GM12878 (cell line): ENCODE measurements at regions not wholly inside any gene's neighbourhood (a gene's known extent, or its start where the extent isn't known, plus 50 kb on each side); places are given as distances from the start of the nearest gene placed in this dataset.

Experiments used
- ATF3 ChIP-seq: IDR thresholded peaks from 2 replicates; pipeline ENCODE4 v1.6.1; 2011; ENCODE audit warnings: low read depth, mild to moderate bottlenecking, low read length, moderate library complexity, borderline replicate concordance; ENCODE audit errors: extremely low read depth
- BACH1 ChIP-seq: fragments of 450-650 bp; IDR thresholded peaks from 2 replicates; pipeline ENCODE4 v1.6.1; 2017; ENCODE audit warnings: mild to moderate bottlenecking, borderline replicate concordance
- EED ChIP-seq: sonication (generic); IDR thresholded peaks from 2 replicates; pipeline ENCODE4 v1.6.1; 2016; ENCODE audit warnings: antibody characterized with exemption, low read depth
- NBN ChIP-seq: fragments of 450-650 bp; IDR thresholded peaks from 2 replicates; pipeline ENCODE4 v1.6.1; 2016
- NFXL1 ChIP-seq: fragments of 450-650 bp; IDR thresholded peaks from 2 replicates; pipeline ENCODE4 v1.6.1; 2017; ENCODE audit warnings: antibody characterized with exemption, mild to moderate bottlenecking, borderline replicate concordance
- NRF1 ChIP-seq: conservative IDR thresholded peaks from 2 replicates; pipeline ENCODE4 v1.6.1; 2011; ENCODE audit warnings: mild to moderate bottlenecking, low read depth, low read length, improper control_type of control experiment
- POLR2A ChIP-seq: IDR thresholded peaks from 2 replicates; pipeline ENCODE4 v1.6.1; 2011; ENCODE audit warnings: low read depth, mild to moderate bottlenecking, low read length
- SMAD1 ChIP-seq: fragments of 450-650 bp; IDR thresholded peaks from 2 replicates; pipeline ENCODE4 v1.6.1; 2018; ENCODE audit warnings: mild to moderate bottlenecking, low read depth; ENCODE audit not compliant: partially characterized antibody
- TBL1XR1 ChIP-seq: IDR thresholded peaks from 2 replicates; pipeline ENCODE4 v1.6.1; 2012; ENCODE audit warnings: low read depth, low read length, improper control_type of control experiment
- ZBTB40 ChIP-seq: fragments of 450-650 bp; IDR thresholded peaks from 2 replicates; pipeline ENCODE4 v1.6.1; 2016; ENCODE audit warnings: mild to moderate bottlenecking, moderate library complexity, borderline replicate concordance
- TF ChIP-seq, protein P1 (sequence below), 3 experiments: IDR thresholded peaks in 2 of 3; conservative IDR thresholded peaks in 1 of 3; 2 replicates each; pipeline ENCODE4 v1.5.1; 2011; ENCODE audit warnings: low read depth in 3 of 3, low read length in 3 of 3, mild to moderate bottlenecking in 3 of 3, control low read depth in 2 of 3, moderate library complexity in 2 of 3, inconsistent platforms in 1 of 3, mixed read lengths in 1 of 3; ENCODE audit not compliant: control insufficient read depth in 2 of 3, insufficient read depth in 1 of 3; ENCODE audit errors: extremely low read depth in 1 of 3

- TF ChIP-seq ZBTB40, result no peak
- no peak for TF ChIP-seq ATF3
- no peak for TF ChIP-seq SMAD1
- no peak for TF ChIP-seq POLR2A
- TF ChIP-seq, protein P1, sequence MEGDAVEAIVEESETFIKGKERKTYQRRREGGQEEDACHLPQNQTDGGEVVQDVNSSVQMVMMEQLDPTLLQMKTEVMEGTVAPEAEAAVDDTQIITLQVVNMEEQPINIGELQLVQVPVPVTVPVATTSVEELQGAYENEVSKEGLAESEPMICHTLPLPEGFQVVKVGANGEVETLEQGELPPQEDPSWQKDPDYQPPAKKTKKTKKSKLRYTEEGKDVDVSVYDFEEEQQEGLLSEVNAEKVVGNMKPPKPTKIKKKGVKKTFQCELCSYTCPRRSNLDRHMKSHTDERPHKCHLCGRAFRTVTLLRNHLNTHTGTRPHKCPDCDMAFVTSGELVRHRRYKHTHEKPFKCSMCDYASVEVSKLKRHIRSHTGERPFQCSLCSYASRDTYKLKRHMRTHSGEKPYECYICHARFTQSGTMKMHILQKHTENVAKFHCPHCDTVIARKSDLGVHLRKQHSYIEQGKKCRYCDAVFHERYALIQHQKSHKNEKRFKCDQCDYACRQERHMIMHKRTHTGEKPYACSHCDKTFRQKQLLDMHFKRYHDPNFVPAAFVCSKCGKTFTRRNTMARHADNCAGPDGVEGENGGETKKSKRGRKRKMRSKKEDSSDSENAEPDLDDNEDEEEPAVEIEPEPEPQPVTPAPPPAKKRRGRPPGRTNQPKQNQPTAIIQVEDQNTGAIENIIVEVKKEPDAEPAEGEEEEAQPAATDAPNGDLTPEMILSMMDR (IDR thresholded peaks at IDR 0.05 in 2 of 3, conservative IDR thresholded peaks at IDR 0.05 in 1 of 3; ENCODE audit: control insufficient read depth in 2 of 3, extremely low read depth in 1 of 3, insufficient read depth in 1 of 3, low read depth in 3 of 3, low read length in 3 of 3), result no peak
- no peak for TF ChIP-seq NBN
- no peak for TF ChIP-seq NRF1
- no peak for TF ChIP-seq TBL1XR1
- TF ChIP-seq NFXL1, result no peak
- no peak for TF ChIP-seq BACH1
- no peak for TF ChIP-seq EED
Observed at GRCh38 chr9:25121811-25122210, 556.4 kb downstream of the TUSC1 start.
